Upper lobe of left lung (tissue), 4 donors: ENCODE measurements at regions not wholly inside any gene's neighbourhood (a gene's known extent, or its start where the extent isn't known, plus 50 kb on each side); places are given as distances from the start of the nearest gene placed in this dataset.

Source experiments
- CTCF ChIP-seq, 6 experiments: fragments of 450-650 bp in 4 of 6; fragments of 200-600 bp in 2 of 6; sonication (generic) in 2 of 6; IDR thresholded peaks; one replicate each; pipeline ENCODE4 v1.5.1; 2016 to 2019; ENCODE audit warnings: antibody characterized with exemption in 6 of 6
- POLR2AphosphoS5 ChIP-seq, 2 donors: sonication (generic); formaldehyde crosslinking; IDR thresholded peaks; one replicate each; pipeline ENCODE4 v1.5.1; 2017; ENCODE audit warnings: antibody characterized with exemption in 2 of 2

- TF ChIP-seq CTCF (IDR thresholded peaks at IDR 0.05) (no peak), POLR2AphosphoS5 (IDR thresholded peaks at IDR 0.05) (no peak)
Measured at GRCh38 chr5:8730194-8730593, 815.7 kb downstream of the SEMA5A start.
